HL-60 (cell line): ENCODE measurements at regions not wholly inside any gene's neighbourhood (a gene's known extent, or its start where the extent isn't known, plus 50 kb on each side); places are given as distances from the start of the nearest gene placed in this dataset.

Experiments used
- DNase-seq, 2 experiments: peaks; one replicate each; pipeline ENCODE4 v3.0.0-alpha.2; 2010 to 2020; ENCODE audit warnings: low read depth in 1 of 2, low spot score in 1 of 2
- H3K27ac ChIP-seq: fragments of 250-450 bp; sonication (Bioruptor Pico); replicated peaks from 2 replicates; pipeline ENCODE4 v1.5.1; 2020; ENCODE audit warnings: mild to moderate bottlenecking, moderate library complexity
- H3K27me3 ChIP-seq: fragments of 250-450 bp; sonication (Bioruptor Pico); 2 replicates; pipeline ENCODE4 v1.5.1; 2021; ENCODE audit warnings: mild to moderate bottlenecking, moderate library complexity; ENCODE audit not compliant: insufficient read depth, poor library complexity, severe bottlenecking
- H3K4me3 ChIP-seq: replicated peaks from 2 replicates; pipeline ENCODE4 v1.5.1; 2011; ENCODE audit warnings: mild to moderate bottlenecking, control low read depth, low read length; ENCODE audit not compliant: insufficient read depth
- GABPA ChIP-seq: IDR thresholded peaks from 2 replicates; pipeline ENCODE4 v1.6.1; 2012; ENCODE audit warnings: low read depth
- POLR2AphosphoS5 ChIP-seq: IDR thresholded peaks from 2 replicates; pipeline ENCODE4 v1.6.1; 2012; ENCODE audit warnings: low read depth
- SPI1 ChIP-seq: IDR thresholded peaks from 2 replicates; pipeline ENCODE4 v1.6.1; 2012; ENCODE audit warnings: low read depth, mild to moderate bottlenecking, borderline replicate concordance
- TF ChIP-seq, protein P1 (sequence below): IDR thresholded peaks from 2 replicates; pipeline ENCODE4 v1.6.1; 2012; ENCODE audit warnings: low read depth; ENCODE audit not compliant: insufficient replicate concordance
- TF ChIP-seq, protein P2 (sequence below): IDR thresholded peaks from one replicate; pipeline ENCODE4 v1.5.1; 2011; ENCODE audit warnings: low read length, control low read depth, inconsistent platforms; ENCODE audit not compliant: insufficient read depth

DNA sequence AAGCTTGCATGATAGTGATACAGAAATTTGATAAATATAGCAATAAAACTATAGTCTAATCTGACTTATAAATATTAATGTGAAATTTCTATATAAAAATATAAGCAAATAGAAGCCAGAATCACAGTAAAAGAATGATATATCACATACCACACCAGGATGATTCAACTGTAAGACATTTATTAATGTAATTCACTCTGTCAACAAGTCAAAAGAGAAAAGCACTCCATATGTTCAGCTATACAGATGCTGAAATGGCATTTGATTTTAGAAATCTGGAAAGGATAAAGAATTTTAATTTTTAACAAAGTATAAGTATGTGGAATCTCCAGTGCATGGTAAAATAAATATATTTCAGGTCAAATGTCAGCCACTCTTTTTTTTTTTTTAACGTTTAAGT lies 372.4 kb downstream of the KCNN2 start:
- H3K4me3 ChIP-seq: no peak overlapping the region
- no peak for DNase-seq
- no peaks in the 10 kb centered on the region for H3K27me3 ChIP-seq
- H3K27ac ChIP-seq: no peak overlapping the region
- TF ChIP-seq GABPA: no peak
- TF ChIP-seq, protein P1, sequence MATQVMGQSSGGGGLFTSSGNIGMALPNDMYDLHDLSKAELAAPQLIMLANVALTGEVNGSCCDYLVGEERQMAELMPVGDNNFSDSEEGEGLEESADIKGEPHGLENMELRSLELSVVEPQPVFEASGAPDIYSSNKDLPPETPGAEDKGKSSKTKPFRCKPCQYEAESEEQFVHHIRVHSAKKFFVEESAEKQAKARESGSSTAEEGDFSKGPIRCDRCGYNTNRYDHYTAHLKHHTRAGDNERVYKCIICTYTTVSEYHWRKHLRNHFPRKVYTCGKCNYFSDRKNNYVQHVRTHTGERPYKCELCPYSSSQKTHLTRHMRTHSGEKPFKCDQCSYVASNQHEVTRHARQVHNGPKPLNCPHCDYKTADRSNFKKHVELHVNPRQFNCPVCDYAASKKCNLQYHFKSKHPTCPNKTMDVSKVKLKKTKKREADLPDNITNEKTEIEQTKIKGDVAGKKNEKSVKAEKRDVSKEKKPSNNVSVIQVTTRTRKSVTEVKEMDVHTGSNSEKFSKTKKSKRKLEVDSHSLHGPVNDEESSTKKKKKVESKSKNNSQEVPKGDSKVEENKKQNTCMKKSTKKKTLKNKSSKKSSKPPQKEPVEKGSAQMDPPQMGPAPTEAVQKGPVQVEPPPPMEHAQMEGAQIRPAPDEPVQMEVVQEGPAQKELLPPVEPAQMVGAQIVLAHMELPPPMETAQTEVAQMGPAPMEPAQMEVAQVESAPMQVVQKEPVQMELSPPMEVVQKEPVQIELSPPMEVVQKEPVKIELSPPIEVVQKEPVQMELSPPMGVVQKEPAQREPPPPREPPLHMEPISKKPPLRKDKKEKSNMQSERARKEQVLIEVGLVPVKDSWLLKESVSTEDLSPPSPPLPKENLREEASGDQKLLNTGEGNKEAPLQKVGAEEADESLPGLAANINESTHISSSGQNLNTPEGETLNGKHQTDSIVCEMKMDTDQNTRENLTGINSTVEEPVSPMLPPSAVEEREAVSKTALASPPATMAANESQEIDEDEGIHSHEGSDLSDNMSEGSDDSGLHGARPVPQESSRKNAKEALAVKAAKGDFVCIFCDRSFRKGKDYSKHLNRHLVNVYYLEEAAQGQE: no peak
- no peak for TF ChIP-seq SPI1
- TF ChIP-seq POLR2AphosphoS5: no peak
- TF ChIP-seq, protein P2, sequence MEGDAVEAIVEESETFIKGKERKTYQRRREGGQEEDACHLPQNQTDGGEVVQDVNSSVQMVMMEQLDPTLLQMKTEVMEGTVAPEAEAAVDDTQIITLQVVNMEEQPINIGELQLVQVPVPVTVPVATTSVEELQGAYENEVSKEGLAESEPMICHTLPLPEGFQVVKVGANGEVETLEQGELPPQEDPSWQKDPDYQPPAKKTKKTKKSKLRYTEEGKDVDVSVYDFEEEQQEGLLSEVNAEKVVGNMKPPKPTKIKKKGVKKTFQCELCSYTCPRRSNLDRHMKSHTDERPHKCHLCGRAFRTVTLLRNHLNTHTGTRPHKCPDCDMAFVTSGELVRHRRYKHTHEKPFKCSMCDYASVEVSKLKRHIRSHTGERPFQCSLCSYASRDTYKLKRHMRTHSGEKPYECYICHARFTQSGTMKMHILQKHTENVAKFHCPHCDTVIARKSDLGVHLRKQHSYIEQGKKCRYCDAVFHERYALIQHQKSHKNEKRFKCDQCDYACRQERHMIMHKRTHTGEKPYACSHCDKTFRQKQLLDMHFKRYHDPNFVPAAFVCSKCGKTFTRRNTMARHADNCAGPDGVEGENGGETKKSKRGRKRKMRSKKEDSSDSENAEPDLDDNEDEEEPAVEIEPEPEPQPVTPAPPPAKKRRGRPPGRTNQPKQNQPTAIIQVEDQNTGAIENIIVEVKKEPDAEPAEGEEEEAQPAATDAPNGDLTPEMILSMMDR: no peak

DNA sequence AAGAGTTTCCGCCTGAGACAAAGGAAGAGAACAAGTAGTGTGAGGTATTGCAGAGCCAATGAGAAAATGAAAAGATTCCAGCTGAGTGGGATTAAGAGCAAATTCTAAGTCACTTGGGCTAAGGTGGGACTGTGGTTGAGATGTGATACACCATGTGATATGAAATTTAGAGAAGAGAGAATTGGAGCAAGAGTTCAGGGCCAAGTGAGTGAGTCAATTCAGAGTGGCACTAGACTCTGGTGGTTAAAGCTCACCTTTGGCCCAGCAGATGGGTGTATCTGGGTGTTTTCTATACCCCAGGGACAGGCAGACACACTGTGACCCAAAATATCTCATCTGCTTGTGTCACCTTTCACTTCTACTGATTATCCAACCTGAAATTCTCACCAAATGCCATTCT lies 368.1 kb downstream of the KCNN2 start:
- H3K4me3 ChIP-seq: no peak overlapping the region
- H3K27ac ChIP-seq: no peak overlapping the region
- no peak for DNase-seq
- no peaks in the 10 kb centered on the region for H3K27me3 ChIP-seq
- TF ChIP-seq, protein P1: no peak
- TF ChIP-seq GABPA: no peak
- no peak for TF ChIP-seq SPI1

DNA sequence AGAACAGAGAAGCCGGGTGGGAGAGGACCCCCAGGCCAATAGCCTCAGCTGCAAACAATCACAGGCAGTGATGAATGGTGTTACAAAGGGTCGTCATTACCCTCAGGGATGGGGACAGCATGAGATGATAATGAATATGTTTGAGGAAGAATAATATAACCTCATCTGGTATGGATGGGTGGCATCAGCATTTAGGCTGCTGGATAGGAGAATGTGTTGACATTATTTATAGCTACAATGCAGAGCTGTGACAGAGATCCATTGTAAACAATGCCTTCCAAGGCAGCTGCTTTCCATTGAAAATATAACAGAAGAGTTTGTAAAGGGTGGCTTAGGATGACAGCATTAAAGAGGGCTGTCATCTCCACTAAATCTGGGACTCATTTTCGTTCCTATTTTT lies 365.5 kb downstream of the KCNN2 start:
- H3K4me3 ChIP-seq: no peak overlapping the region
- no peak overlapping the region for H3K27ac ChIP-seq
- no peaks in the 10 kb centered on the region for H3K27me3 ChIP-seq
- TF ChIP-seq POLR2AphosphoS5: no peak
- no peak for TF ChIP-seq SPI1
- TF ChIP-seq, protein P1: no peak
- TF ChIP-seq, protein P2: no peak
- no peak for TF ChIP-seq GABPA
- no peak for DNase-seq

DNA sequence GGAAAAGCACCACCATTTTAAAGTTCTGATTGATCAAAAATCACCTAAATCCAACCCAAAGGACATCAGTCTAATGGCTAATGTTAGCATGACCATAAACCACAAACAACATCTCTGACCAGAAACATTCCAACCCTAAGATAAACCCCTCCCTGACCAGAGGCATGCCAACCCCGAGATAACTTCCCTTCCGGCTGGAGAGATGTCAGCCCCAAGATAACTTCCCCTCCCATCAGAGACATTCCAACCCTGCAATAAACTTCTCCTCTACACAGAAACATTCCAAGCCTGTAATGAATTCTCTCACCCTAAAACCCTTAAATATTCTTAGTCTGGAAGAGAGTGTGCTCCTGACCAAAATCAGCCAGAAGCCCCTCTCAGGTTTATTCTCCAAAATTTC lies 364.3 kb downstream of the KCNN2 start:
- H3K27ac ChIP-seq: no peak overlapping the region
- no peaks in the 10 kb centered on the region for H3K27me3 ChIP-seq
- H3K4me3 ChIP-seq: no peak overlapping the region
- TF ChIP-seq SPI1 (no peak), GABPA (no peak)
- TF ChIP-seq, protein P1: no peak
- DNase-seq: no peak
